ENCODE measurements at regions not wholly inside any gene's neighbourhood (a gene's known extent, or its start where the extent isn't known, plus 50 kb on each side); places are given as distances from the start of the nearest gene placed in this dataset.

DNA sequence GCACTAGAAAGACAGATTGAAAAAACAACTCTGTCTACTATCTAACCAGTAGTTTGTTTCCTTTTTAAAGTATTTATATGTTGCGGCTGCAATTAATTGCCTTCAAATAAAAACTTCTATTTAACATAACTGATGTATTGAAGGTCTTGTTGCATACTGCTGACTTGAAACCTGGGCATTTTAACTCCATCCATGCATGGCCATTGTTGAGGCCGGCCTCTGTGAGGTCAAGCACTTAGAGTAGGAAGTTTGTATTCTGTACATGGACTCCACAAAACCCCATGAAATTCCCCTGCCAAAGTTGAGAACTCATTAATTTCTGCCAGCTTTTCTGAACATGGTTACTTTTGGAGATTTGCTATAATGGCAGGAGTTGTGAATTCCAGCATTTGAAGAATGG is 150.6 kb downstream of the GAS1 start:
- DNase-seq (ENCODE audit: low spot score in 2 of 2) (no peak), ATAC-seq (ENCODE audit: low read depth) (no peak)
- no peaks in the 10 kb centered on the region for H3K4me1 Mint-ChIP-seq
- H3K27me3 Mint-ChIP-seq = peaks cover 2% of the 10 kb centered on the region
- no peak overlapping the region for H3K27ac Mint-ChIP-seq
- H3K36me3 Mint-ChIP-seq = no peaks in the 10 kb centered on the region
- no peaks in the 10 kb centered on the region for H3K9me3 Mint-ChIP-seq
- H3K4me3 Mint-ChIP-seq = no peak overlapping the region

DNA sequence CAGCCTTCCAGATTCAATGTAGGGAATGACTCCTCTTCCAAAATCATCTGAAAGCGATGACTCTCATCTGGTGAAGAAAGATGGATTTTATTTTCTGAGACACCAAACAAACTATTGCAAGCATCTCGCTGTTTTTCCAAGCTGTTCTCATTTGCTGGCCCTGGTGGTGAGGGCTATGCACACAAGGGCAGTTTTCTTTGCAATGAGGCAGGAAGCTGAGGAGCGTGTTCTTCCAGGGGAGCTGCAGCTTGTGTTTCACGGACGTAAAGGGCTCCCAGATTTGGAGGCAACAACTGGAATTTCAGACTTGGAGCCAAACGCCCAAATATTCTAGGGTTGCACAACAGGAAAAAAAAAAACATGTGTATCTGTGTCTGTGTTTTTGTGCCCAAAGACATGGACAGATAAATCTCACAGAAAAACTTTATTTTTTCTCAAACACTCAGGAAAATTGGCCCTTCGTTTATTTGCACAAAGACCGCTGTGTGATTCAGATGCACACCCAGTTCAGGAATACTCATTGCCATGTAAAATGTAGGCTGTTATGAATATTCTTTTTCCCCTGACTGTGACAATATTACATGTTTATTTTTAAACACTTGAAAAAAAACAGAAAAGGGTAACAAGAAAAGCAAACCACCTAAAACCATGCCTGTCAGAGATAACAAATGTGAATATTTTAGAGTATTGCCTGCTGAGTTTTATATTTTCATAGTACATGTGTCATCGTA is 151.3 kb downstream of the GAS1 start:
- no peaks in the 10 kb centered on the region for H3K36me3 Mint-ChIP-seq
- DNase-seq (ENCODE audit: low spot score in 2 of 2) = no peak
- no peak for ATAC-seq (ENCODE audit: low read depth)
- no peak overlapping the region for H3K4me3 Mint-ChIP-seq
- H3K4me1 Mint-ChIP-seq = no peaks in the 10 kb centered on the region
- peaks cover 2% of the 10 kb centered on the region for H3K27me3 Mint-ChIP-seq
- H3K27ac Mint-ChIP-seq = no peak overlapping the region
- no peaks in the 10 kb centered on the region for H3K9me3 Mint-ChIP-seq

DNA sequence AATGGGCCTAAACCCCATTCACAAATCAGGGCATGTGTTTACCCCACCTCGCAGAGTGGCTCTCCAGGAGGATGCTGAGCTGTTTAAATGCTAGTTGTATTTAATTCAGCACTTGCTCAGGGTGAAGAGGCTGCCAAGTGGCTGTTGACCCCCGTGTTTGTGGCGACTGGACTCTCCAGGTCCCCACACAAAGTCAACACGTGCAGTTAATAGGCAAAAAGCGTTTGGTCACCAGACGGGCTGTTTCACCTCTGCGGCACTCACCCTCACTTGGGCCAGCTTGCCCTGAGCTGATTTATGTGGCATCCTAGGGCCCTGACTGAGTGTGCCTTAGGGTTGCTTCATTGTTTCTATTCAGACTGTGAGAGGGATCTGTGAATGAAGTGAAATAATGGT is 152.3 kb downstream of the GAS1 start:
- Mint-ChIP-seq H3K27me3 (peaks cover 2% of the 10 kb centered on the region), H3K9me3 (no peaks in the 10 kb centered on the region), H3K4me1 (no peaks in the 10 kb centered on the region), H3K27ac (no peak overlapping the region), H3K4me3 (no peak overlapping the region), H3K36me3 (no peaks in the 10 kb centered on the region)
- DNase-seq (ENCODE audit: low spot score in 2 of 2) (no peak), ATAC-seq (ENCODE audit: low read depth) (no peak)

DNA sequence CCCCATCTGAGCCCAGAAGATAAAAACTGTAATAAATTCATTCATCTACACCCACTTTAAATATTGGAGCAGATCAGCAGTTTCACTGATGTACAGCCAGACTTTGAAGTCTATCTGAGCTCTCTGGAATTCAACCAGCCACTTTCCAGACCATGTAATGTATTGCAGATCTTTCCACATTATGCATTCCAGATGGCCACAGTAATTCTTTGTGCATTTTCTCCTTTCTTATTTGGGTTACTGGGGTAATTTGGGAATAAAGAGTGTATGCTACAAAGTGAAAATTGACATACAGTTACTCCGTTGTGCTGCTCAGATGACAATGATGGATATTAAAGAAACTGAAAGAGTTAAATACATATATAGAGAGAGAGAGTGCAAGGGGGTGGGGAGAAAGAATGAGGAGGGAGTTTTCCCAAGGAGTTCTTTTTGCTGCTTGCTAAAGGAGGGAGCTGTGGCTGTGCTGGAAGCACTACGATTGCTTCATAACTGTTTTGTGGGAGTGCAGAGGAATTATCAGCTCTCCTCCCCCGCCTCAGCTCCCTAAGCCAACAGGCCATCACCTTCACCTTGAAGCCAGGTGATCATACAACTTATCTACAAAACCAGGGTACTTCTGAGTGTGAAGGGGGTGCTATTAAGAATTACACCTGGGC is 152.8 kb downstream of the GAS1 start:
- no peak overlapping the region for H3K4me3 Mint-ChIP-seq
- H3K27me3 Mint-ChIP-seq = peaks cover under 1% of the 10 kb centered on the region
- H3K36me3 Mint-ChIP-seq = no peaks in the 10 kb centered on the region
- no peaks in the 10 kb centered on the region for H3K9me3 Mint-ChIP-seq
- ATAC-seq (ENCODE audit: low read depth) (no peak), DNase-seq (ENCODE audit: low spot score in 2 of 2) (no peak)
- no peaks in the 10 kb centered on the region for H3K4me1 Mint-ChIP-seq
- no peak overlapping the region for H3K27ac Mint-ChIP-seq

DNA sequence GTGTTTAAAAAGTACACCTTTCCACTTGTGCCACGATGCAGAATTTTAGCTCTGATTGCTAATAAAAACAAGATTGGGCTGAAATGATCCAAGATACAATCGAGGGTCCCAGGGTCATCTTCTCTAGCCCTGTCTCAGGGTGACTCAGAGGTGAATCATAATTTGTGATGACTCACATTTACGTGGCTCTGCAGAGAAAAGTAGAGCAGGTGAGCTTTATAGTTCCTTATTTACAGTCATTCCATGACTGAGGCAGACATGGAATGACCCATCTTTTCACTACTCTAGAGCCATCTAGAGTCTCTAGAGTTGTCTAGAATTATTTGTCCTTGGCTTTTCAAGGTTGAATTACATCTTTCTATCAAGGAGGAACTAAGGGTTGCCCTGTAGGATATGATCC is 155.2 kb downstream of the GAS1 start:
- H3K4me3 Mint-ChIP-seq = no peak overlapping the region
- H3K27me3 Mint-ChIP-seq = peaks cover 3% of the 10 kb centered on the region
- DNase-seq (ENCODE audit: low spot score in 2 of 2) (no peak), ATAC-seq (ENCODE audit: low read depth) (no peak)
- H3K27ac Mint-ChIP-seq = no peak overlapping the region
- H3K9me3 Mint-ChIP-seq = no peaks in the 10 kb centered on the region
- H3K4me1 Mint-ChIP-seq = no peaks in the 10 kb centered on the region
- H3K36me3 Mint-ChIP-seq = no peaks in the 10 kb centered on the region

DNA sequence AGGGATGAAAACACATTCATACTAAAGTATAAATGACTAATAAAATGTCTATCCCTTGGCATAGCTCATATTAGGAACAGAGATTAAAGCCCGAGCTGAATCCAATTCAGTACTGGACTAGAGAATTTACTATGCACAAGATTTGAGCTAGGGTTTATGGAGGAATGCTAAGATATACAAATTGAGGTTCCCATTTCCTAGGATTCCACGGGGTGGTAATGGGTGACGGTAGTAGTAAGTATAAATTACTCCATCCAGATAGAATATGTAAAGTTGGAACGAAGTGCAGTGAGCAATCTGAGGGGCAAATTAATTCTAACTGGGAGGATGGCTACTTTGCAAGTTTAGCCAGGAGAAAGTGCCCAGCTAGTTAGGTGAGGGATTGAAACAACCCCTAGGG is 156.5 kb downstream of the GAS1 start:
- no peak overlapping the region for H3K27ac Mint-ChIP-seq
- ATAC-seq (ENCODE audit: low read depth) (no peak), DNase-seq (ENCODE audit: low spot score in 2 of 2) (no peak)
- no peaks in the 10 kb centered on the region for H3K4me1 Mint-ChIP-seq
- no peaks in the 10 kb centered on the region for H3K36me3 Mint-ChIP-seq
- H3K4me3 Mint-ChIP-seq = no peak overlapping the region
- H3K9me3 Mint-ChIP-seq = no peaks in the 10 kb centered on the region
- peaks cover 3% of the 10 kb centered on the region for H3K27me3 Mint-ChIP-seq

DNA sequence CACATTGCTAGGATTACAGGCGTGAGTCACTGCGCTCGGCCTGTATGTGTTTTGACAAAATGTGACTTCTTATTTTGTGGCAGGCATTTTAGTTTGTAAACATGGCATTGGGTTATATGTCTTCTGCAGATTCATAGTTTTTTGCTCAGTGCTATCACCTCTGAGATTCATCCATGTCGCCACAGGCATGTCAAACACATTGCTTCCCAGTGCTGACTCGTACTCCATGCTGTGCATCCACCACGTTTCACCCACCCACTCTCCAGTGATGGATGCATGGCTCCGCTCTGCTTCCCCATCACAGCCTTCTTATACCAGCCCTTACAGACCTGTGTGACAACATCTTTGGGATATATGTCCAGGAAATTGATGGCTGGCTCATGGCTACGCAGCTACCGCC is 158.8 kb downstream of the GAS1 start:
- DNase-seq (ENCODE audit: low spot score in 2 of 2) (no peak), ATAC-seq (ENCODE audit: low read depth) (no peak)
- H3K9me3 Mint-ChIP-seq = no peaks in the 10 kb centered on the region
- no peak overlapping the region for H3K27ac Mint-ChIP-seq
- no peak overlapping the region for H3K4me3 Mint-ChIP-seq
- peaks cover 6% of the 10 kb centered on the region for H3K27me3 Mint-ChIP-seq
- no peaks in the 10 kb centered on the region for H3K36me3 Mint-ChIP-seq
- H3K4me1 Mint-ChIP-seq = no peaks in the 10 kb centered on the region

DNA sequence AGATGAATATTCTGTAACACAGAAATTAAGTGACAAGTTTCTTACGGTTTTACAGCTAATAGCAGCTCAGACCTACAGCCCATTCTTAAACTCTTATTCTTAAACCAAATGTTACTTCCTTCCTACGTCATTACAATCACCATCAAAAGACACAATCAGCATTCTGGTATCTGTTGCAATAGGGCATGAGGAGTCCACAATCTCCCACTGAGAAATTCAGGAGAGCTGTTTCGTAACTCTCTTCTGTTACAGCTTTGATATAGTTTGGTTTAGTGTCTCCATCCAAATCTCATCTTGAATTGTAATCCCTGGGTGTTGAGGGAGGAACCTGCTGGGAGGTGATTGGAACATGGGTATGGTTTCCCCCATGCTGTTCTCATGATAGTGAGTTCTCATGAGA is 163.4 kb downstream of the GAS1 start:
- H3K4me3 Mint-ChIP-seq = no peak overlapping the region
- ATAC-seq (ENCODE audit: low read depth) = no peak

DNA sequence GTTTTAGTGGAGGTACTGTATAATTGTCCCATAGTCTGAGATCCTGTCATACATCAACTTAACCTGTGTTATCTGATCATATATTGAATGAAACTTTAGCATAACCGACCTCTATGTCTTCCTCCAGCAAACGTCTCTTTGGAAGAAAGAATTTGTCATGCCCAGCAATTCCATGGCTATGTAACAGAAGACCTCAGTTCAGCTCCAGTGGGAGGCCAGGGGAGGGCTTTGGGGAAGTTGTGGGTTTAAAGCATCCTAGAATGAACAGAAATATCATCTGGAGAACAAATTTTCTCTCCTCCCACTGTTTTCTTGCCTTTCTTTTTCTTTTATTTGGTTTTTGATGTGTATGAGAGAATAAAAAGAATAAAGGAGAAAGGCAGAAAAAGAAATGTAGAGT is 164.5 kb downstream of the GAS1 start:
- Mint-ChIP-seq H3K27me3 (peaks cover 11% of the 10 kb centered on the region), H3K36me3 (no peaks in the 10 kb centered on the region), H3K4me1 (no peaks in the 10 kb centered on the region), H3K9me3 (peaks cover 1% of the 10 kb centered on the region), H3K4me3 (no peak overlapping the region), H3K27ac (no peak overlapping the region)
- ATAC-seq (ENCODE audit: low read depth) (no peak), DNase-seq (ENCODE audit: low spot score in 2 of 2) (no peak)

More for the DNA sequence above, 163.4 kb downstream of the GAS1 start:
- no peak for DNase-seq (ENCODE audit: low spot score in 2 of 2)
- H3K4me1 Mint-ChIP-seq = no peaks in the 10 kb centered on the region
- H3K27ac Mint-ChIP-seq = no peak overlapping the region
- peaks cover 1% of the 10 kb centered on the region for H3K9me3 Mint-ChIP-seq
- H3K36me3 Mint-ChIP-seq = no peaks in the 10 kb centered on the region
- H3K27me3 Mint-ChIP-seq = peaks cover 11% of the 10 kb centered on the region

DNA sequence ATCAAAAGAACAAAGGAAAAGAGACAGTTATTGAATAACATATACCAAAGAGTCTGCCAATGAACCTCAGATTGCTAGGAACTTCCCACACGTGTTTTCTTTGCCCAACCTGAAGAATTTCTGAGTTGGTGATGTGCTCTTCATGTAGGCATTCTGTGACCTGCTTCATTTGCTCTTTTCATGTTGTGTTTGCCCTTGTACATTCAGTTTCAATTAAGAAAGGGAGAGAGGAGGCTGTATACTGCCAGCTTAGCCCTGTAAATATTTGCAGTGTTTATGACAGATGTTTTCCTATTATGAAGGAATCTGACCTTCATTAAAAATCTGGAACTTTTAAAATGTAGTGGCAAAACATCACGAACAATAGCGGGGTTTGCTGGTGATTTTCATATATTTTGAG is 168.5 kb downstream of the GAS1 start:
- Mint-ChIP-seq H3K4me3 (no peak overlapping the region), H3K36me3 (no peaks in the 10 kb centered on the region), H3K9me3 (peaks cover 1% of the 10 kb centered on the region), H3K4me1 (no peaks in the 10 kb centered on the region), H3K27me3 (peaks cover 5% of the 10 kb centered on the region), H3K27ac (no peak overlapping the region)
- DNase-seq (ENCODE audit: low spot score in 2 of 2) = no peak
- ATAC-seq (ENCODE audit: low read depth) = no peak

DNA sequence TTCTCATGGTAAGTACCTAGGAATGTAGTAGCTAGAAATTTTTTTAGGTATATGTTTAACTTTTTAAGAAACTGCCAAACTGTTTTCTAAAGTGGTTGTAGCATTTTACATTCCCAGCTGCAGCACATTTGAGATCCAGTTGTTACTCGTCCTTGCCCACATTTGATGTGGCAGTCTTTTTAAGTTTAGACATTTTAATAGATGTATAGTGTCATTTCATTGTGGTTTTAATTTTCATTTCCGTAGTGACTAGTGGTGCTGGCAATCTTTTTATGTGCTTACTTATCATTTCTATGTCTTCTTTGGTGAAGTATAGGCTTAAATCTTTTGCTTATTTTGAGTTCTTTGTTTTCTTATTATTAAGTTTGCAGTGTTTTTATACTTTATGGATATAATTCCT is 171.6 kb downstream of the GAS1 start:
- H3K4me1 Mint-ChIP-seq = no peaks in the 10 kb centered on the region
- H3K9me3 Mint-ChIP-seq = peaks cover 2% of the 10 kb centered on the region
- H3K27ac Mint-ChIP-seq = no peak overlapping the region
- no peak for ATAC-seq (ENCODE audit: low read depth)
- no peaks in the 10 kb centered on the region for H3K27me3 Mint-ChIP-seq
- no peak overlapping the region for H3K4me3 Mint-ChIP-seq
- H3K36me3 Mint-ChIP-seq = no peaks in the 10 kb centered on the region
- DNase-seq (ENCODE audit: low spot score in 2 of 2) = no peak

DNA sequence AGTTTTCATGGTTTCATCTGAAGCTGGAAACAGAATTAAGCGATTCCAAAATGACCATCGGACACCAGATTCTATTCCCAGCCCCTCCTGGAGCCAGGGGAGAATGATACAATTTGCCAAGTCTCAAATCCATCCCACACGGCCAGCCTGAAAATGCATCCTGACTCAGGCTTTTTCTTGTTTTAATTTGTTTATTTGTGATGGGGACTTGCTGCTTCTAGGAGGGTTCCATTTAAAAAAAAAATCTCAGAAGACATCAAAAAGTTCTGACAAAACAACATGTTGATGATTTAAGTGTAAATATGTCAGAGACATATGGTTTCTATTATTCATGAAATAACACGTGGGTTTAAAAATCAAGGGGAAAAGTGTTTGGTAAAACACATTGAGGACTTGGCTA is 173.2 kb downstream of the GAS1 start:
- Mint-ChIP-seq H3K27ac (no peak overlapping the region), H3K36me3 (no peaks in the 10 kb centered on the region), H3K4me3 (no peak overlapping the region), H3K27me3 (no peaks in the 10 kb centered on the region), H3K4me1 (no peaks in the 10 kb centered on the region), H3K9me3 (peaks cover 2% of the 10 kb centered on the region)
- DNase-seq (ENCODE audit: low spot score in 2 of 2) (no peak), ATAC-seq (ENCODE audit: low read depth) (no peak)

DNA sequence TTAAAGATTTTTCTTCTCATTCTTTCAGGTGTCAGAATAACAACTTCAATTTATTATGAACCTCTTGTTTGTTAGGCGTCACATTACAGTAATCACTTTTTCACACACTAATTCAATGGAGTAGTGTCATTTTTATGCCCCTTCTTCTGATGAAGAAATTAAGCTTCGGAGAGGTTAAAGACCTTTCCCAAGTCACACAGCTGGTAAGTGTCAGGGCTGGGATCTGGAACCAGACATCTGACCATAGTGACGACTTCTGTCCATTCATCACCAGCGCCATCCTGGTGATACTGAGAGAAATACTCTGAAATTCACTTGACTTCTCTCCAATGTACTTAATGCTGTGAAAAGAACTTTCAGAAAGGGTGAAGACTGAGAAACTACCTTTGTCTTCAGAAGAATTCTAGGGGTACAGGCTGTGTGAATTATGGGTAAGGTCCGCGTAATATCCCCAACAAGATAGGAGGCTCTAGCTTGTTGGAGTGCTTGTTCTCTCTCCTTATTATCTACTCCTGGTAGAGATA is 173.8 kb downstream of the GAS1 start:
- no peak overlapping the region for H3K4me3 Mint-ChIP-seq
- H3K27me3 Mint-ChIP-seq = no peaks in the 10 kb centered on the region
- DNase-seq (ENCODE audit: low spot score in 2 of 2) (no peak), ATAC-seq (ENCODE audit: low read depth) (no peak)
- H3K9me3 Mint-ChIP-seq = peaks cover 4% of the 10 kb centered on the region
- no peaks in the 10 kb centered on the region for H3K36me3 Mint-ChIP-seq
- no peaks in the 10 kb centered on the region for H3K4me1 Mint-ChIP-seq
- H3K27ac Mint-ChIP-seq = no peak overlapping the region

DNA sequence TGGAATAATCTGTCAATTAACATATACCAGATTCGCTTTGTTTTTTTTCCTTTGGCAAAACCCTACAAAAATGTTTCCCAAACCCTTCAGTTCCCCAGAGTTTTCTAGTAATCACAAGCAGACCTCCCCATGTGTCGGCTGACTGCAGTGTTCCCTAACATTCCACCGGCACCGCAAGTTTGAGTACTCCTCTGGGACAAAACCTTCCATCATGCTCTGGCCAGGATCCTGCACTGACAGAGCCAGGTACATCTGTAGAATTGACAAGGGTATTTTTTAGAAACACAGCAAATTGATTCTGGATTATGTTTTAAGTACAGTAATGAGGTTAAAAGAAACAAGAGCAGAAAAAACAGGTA is 174.7 kb downstream of the GAS1 start:
- Mint-ChIP-seq H3K9me3 (peaks cover 6% of the 10 kb centered on the region), H3K4me1 (no peaks in the 10 kb centered on the region), H3K27ac (no peak overlapping the region), H3K36me3 (no peaks in the 10 kb centered on the region), H3K27me3 (no peaks in the 10 kb centered on the region), H3K4me3 (no peak overlapping the region)
- DNase-seq (ENCODE audit: low spot score in 2 of 2) (no peak), ATAC-seq (ENCODE audit: low read depth) (no peak)

Measured in memory B cell (primary cell).